Ovary (tissue), 3 donors: ENCODE measurements at regions not wholly inside any gene's neighbourhood (a gene's known extent, or its start where the extent isn't known, plus 50 kb on each side); places are given as distances from the start of the nearest gene placed in this dataset.

ENCODE experiments used
- EP300 ChIP-seq: sonication (generic); formaldehyde crosslinking; IDR thresholded peaks from one replicate; pipeline ENCODE4 v1.6.1; 2017; ENCODE audit warnings: antibody characterized with exemption
- POLR2A ChIP-seq: fragments of 450-650 bp; IDR thresholded peaks from one replicate; pipeline ENCODE4 v1.6.1; 2017; ENCODE audit warnings: antibody characterized with exemption, mild to moderate bottlenecking, moderate library complexity
- TF ChIP-seq, protein P1 (sequence below), 3 donors: fragments of 450-650 bp in 2 of 3; fragments of 200-600 bp in 1 of 3; IDR thresholded peaks; one replicate each; pipeline versions ENCODE4 v1.5.1 to v1.8.0; 2016 to 2022; ENCODE audit warnings: antibody characterized with exemption in 3 of 3, mild to moderate bottlenecking in 1 of 3
- donor health status: DM: no; HTN: no; CAD: no.

DNA sequence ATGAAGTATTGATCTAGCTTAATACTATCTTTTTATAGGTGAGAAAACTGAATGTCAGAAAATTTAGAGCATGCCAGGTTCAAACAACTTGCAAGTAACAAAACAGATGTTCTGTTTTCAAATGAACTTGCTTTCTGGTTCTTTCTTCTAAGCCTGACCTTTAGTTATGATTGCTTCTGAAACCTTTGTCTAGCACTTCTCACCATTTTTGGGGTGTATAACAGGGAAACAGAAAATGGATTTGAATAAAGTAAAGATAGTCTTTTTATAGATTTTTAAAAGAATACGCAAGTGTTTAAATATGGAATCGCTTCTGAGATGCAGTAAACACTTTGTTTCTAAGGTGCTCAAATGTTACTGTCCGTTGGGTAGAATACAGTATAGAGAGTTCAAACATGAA lies 687.2 kb upstream of the CPEB2 start:
- TF ChIP-seq, protein P1, sequence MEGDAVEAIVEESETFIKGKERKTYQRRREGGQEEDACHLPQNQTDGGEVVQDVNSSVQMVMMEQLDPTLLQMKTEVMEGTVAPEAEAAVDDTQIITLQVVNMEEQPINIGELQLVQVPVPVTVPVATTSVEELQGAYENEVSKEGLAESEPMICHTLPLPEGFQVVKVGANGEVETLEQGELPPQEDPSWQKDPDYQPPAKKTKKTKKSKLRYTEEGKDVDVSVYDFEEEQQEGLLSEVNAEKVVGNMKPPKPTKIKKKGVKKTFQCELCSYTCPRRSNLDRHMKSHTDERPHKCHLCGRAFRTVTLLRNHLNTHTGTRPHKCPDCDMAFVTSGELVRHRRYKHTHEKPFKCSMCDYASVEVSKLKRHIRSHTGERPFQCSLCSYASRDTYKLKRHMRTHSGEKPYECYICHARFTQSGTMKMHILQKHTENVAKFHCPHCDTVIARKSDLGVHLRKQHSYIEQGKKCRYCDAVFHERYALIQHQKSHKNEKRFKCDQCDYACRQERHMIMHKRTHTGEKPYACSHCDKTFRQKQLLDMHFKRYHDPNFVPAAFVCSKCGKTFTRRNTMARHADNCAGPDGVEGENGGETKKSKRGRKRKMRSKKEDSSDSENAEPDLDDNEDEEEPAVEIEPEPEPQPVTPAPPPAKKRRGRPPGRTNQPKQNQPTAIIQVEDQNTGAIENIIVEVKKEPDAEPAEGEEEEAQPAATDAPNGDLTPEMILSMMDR (IDR thresholded peaks at IDR 0.05) = no peak
- TF ChIP-seq POLR2A (no peak), EP300 (no peak)
